ENCODE measurements at regions not wholly inside any gene's neighbourhood (a gene's known extent, or its start where the extent isn't known, plus 50 kb on each side); places are given as distances from the start of the nearest gene placed in this dataset.

GRCh38 chr9:134239939-134240338, 75.6 kb upstream of the RNU6ATAC start:
- DNase-seq (ENCODE audit: low read depth, low spot score): no peak
- H3K4me3 ChIP-seq (ENCODE audit: low read length): no peak overlapping the region

- no peak overlapping the region for H3K4me3 ChIP-seq (ENCODE audit: low read length)
- no peak for DNase-seq (ENCODE audit: low read depth, low spot score)
These were observed 76.0 kb upstream of the RNU6ATAC start for GRCh38 chr9:134240361-134240760.

- no peak overlapping the region for H3K4me3 ChIP-seq (ENCODE audit: low read length)
- DNase-seq (ENCODE audit: low read depth, low spot score): no peak
These were observed 78.3 kb upstream of the RNU6ATAC start for GRCh38 chr9:134242706-134243105.

- no peak for DNase-seq (ENCODE audit: low read depth, low spot score)
- no peak overlapping the region for H3K4me3 ChIP-seq (ENCODE audit: low read length)
These were observed 79.6 kb upstream of the RNU6ATAC start for GRCh38 chr9:134243778-134244467.

GRCh38 chr9:134245179-134245578, 80.8 kb upstream of the RNU6ATAC start:
- no peak for DNase-seq (ENCODE audit: low read depth, low spot score)
- no peak overlapping the region for H3K4me3 ChIP-seq (ENCODE audit: low read length)

- no peak overlapping the region for H3K4me3 ChIP-seq (ENCODE audit: low read length)
- DNase-seq (ENCODE audit: low read depth, low spot score): no peak
These were observed 78.2 kb upstream of the RXRA start for GRCh38 chr9:134247918-134248631.

GRCh38 chr9:134251296-134252069, 74.8 kb upstream of the RXRA start:
- no peak for DNase-seq (ENCODE audit: low read depth, low spot score)
- H3K4me3 ChIP-seq (ENCODE audit: low read length): no peak overlapping the region

- H3K4me3 ChIP-seq (ENCODE audit: low read length): no peak overlapping the region
- no peak for DNase-seq (ENCODE audit: low read depth, low spot score)
These were observed 74.0 kb upstream of the RXRA start for GRCh38 chr9:134252084-134252830.

- no peak for DNase-seq (ENCODE audit: low read depth, low spot score)
- no peak overlapping the region for H3K4me3 ChIP-seq (ENCODE audit: low read length)
These were observed 72.5 kb upstream of the RXRA start for GRCh38 chr9:134253606-134254205.

GRCh38 chr9:134258332-134258731, 67.9 kb upstream of the RXRA start:
- no peak for DNase-seq (ENCODE audit: low read depth, low spot score)

GRCh38 chr9:134258828-134259546, 67.3 kb upstream of the RXRA start:
- no peak overlapping the region for H3K4me3 ChIP-seq (ENCODE audit: low read length)
- DNase-seq (ENCODE audit: low read depth, low spot score): no peak

More at GRCh38 chr9:134258332-134258731, 67.9 kb upstream of the RXRA start:
- no peak overlapping the region for H3K4me3 ChIP-seq (ENCODE audit: low read length)

GRCh38 chr9:134259708-134260107, 66.5 kb upstream of the RXRA start:
- DNase-seq (ENCODE audit: low read depth, low spot score): no peak
- H3K4me3 ChIP-seq (ENCODE audit: low read length): no peak overlapping the region

- no peak for DNase-seq (ENCODE audit: low read depth, low spot score)
These were observed 65.5 kb upstream of the RXRA start for GRCh38 chr9:134260801-134261200.

GRCh38 chr9:134262035-134262434, 64.2 kb upstream of the RXRA start:
- no peak for DNase-seq (ENCODE audit: low read depth, low spot score)
- no peak overlapping the region for H3K4me3 ChIP-seq (ENCODE audit: low read length)

More at GRCh38 chr9:134260801-134261200, 65.5 kb upstream of the RXRA start:
- no peak overlapping the region for H3K4me3 ChIP-seq (ENCODE audit: low read length)

- DNase-seq (ENCODE audit: low read depth, low spot score): no peak
- no peak overlapping the region for H3K4me3 ChIP-seq (ENCODE audit: low read length)
These were observed 62.7 kb upstream of the RXRA start for GRCh38 chr9:134263596-134263995.

- H3K4me3 ChIP-seq (ENCODE audit: low read length): no peak overlapping the region
- no peak for DNase-seq (ENCODE audit: low read depth, low spot score)
These were observed 62.1 kb upstream of the RXRA start for GRCh38 chr9:134264169-134264568.

GRCh38 chr9:134265078-134265477, 61.2 kb upstream of the RXRA start:
- no peak for DNase-seq (ENCODE audit: low read depth, low spot score)
- H3K4me3 ChIP-seq (ENCODE audit: low read length): no peak overlapping the region

GRCh38 chr9:134266418-134266817, 59.8 kb upstream of the RXRA start:
- no peak for DNase-seq (ENCODE audit: low read depth, low spot score)
- H3K4me3 ChIP-seq (ENCODE audit: low read length): no peak overlapping the region
